ENCODE measurements at regions not wholly inside any gene's neighbourhood (a gene's known extent, or its start where the extent isn't known, plus 50 kb on each side); places are given as distances from the start of the nearest gene placed in this dataset.

GRCh38 chr6:51350308-51350904, 531.7 kb downstream of the TFAP2B start:
- TF ChIP-seq ISL1 (CRISPR knock-in tag; IDR thresholded peaks at IDR 0.05) (no peak), ARNTL (CRISPR knock-in tag; IDR thresholded peaks at IDR 0.05; ENCODE audit: borderline replicate concordance, low read depth) (no peak), CREB5 (CRISPR knock-in tag; IDR thresholded peaks at IDR 0.05; ENCODE audit: low read depth) (no peak), ESRRG (CRISPR knock-in tag; IDR thresholded peaks at IDR 0.05) (no peak), GLIS3 (CRISPR knock-in tag; IDR thresholded peaks at IDR 0.05) (no peak), ZNF8 (CRISPR knock-in tag; IDR thresholded peaks at IDR 0.05) (no peak), ZFP30 (CRISPR knock-in tag; IDR thresholded peaks at IDR 0.05) (no peak), ZFP3 (CRISPR knock-in tag; IDR thresholded peaks at IDR 0.05) (no peak), SNAI2 (CRISPR knock-in tag; IDR thresholded peaks at IDR 0.05) (no peak), RARB (CRISPR knock-in tag; IDR thresholded peaks at IDR 0.05) (no peak), TCF4 (CRISPR knock-in tag; IDR thresholded peaks at IDR 0.05; ENCODE audit: borderline replicate concordance) (no peak)

Measured in SK-N-SH treated with all-trans-retinoic acid at 6 μM for 48 hours (cell line).